Choroid plexus epithelial cell (primary cell): ENCODE measurements at regions not wholly inside any gene's neighbourhood (a gene's known extent, or its start where the extent isn't known, plus 50 kb on each side); places are given as distances from the start of the nearest gene placed in this dataset.

Experiments used
- DNase-seq: peaks from one replicate; pipeline ENCODE4 v3.0.0-alpha.2; 2010; ENCODE audit warnings: low read depth
- H3K4me3 ChIP-seq: 2 replicates; pipeline ENCODE4 v1.5.1; 2011; ENCODE audit warnings: low read depth, mild to moderate bottlenecking, control low read depth, low read length, moderate library complexity
- CTCF ChIP-seq: conservative IDR thresholded peaks from 2 replicates; pipeline ENCODE4 v1.5.1; 2011; ENCODE audit warnings: low read depth, mild to moderate bottlenecking, control low read depth, inconsistent platforms, low read length, moderate library complexity

- TF ChIP-seq CTCF, result no peak
- DNase-seq, result no peak
- no peak overlapping the region for H3K4me3 ChIP-seq
These were observed 118.8 kb upstream of the MKI67 start for GRCh38 chr10:128245026-128245425.

DNA sequence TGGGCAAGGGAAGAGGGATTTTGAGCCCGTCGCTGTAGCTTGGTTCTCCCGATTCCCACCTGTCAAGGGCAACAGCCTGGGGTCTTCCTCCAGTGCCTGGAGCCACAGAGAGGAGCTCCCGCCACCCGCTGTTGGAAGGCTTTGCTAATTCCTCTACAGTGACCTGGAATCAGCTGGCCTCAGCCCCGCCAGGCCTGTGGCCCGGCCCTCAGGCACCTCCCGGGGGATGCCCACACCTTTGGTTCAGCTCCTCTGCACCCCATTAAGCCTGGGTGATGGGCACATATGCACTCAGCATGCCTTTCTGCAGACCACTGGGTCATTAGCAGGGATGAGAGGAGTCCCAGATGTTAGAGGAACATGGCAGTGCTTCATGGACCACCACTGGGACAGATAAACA is 121.4 kb upstream of the MKI67 start:
- no peak for DNase-seq
- no peak for TF ChIP-seq CTCF
- no peak overlapping the region for H3K4me3 ChIP-seq

GRCh38 chr10:128254476-128254875 is 128.3 kb upstream of the MKI67 start:
- DNase-seq, result peak; percentile 71
- no peak overlapping the region for H3K4me3 ChIP-seq
- TF ChIP-seq CTCF, result no peak

GRCh38 chr10:128257428-128257827 is 131.2 kb upstream of the MKI67 start:
- DNase-seq, result no peak
- H3K4me3 ChIP-seq, result no peak overlapping the region
- no peak for TF ChIP-seq CTCF

DNA sequence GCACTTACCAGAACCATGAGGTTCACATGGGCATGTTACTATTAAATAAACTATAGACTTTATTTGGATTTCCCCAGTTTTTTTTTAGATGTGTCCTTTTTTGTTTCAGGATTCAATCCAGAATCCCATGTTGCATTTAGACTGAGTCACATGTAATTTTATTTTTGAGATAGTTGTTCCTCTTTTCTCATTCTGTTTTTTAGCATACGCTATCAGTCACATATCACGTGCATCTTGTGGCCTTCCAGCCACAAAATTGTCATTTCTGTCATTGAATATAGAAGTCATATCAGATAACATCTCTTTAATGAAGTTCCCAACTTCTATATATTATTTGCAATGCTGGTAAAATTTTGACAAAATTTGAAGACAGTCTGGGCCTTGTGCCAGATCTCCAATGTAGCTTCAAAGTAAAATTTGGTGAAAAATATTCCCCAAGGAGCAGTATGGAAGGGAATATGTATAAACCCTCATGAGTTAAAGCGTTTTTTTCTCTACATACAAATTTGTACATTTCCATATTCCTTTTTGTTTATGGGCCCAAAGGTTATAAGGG is 132.3 kb upstream of the MKI67 start:
- no peak for DNase-seq
- no peak overlapping the region for H3K4me3 ChIP-seq
- no peak for TF ChIP-seq CTCF

- H3K4me3 ChIP-seq, result no peak overlapping the region
- TF ChIP-seq CTCF, result peak; percentile 84
- DNase-seq, result peak; percentile 78
These were observed 137.9 kb upstream of the MKI67 start for GRCh38 chr10:128263891-128264688.

DNA sequence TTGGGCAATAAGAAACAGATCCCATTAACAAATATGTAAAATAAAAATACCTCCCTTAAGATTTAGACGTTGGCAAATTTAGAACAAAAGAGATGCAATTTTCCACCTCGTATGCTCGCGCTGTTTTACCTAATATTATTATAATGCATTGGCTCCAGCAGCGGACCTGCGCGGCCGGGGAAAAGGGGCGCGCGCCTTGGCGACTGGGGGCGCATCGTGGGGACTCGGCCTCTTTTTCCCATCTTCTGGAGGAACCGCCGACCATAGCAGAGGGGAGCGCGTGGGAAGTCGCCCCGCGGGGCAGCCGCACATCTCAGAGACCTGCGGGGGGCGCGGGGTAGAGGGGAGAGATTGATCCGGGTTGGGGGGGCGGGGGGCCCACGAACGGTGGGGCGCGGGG is 139.4 kb upstream of the MKI67 start:
- no peak for TF ChIP-seq CTCF
- H3K4me3 ChIP-seq, result no peak overlapping the region
- no peak for DNase-seq
